AG10803 (cell line): ENCODE measurements at regions not wholly inside any gene's neighbourhood (a gene's known extent, or its start where the extent isn't known, plus 50 kb on each side); places are given as distances from the start of the nearest gene placed in this dataset.

Source experiments
- DNase-seq: peaks from one replicate; pipeline ENCODE4 v3.0.0; 2010; ENCODE audit warnings: low read depth
- H3K4me3 ChIP-seq: 2 replicates; pipeline ENCODE4 v1.5.1; 2011; ENCODE audit warnings: mild to moderate bottlenecking, low read length, control low read depth
- CTCF ChIP-seq: conservative IDR thresholded peaks from 2 replicates; pipeline ENCODE4 v1.5.1; 2011; ENCODE audit warnings: mild to moderate bottlenecking, low read length, control low read depth, inconsistent platforms

GRCh38 chr7:106808967-106809635 lies 56.0 kb upstream of the PIK3CG start:
- DNase-seq: no peak
- no peak for TF ChIP-seq CTCF
- no peak overlapping the region for H3K4me3 ChIP-seq

- no peak overlapping the region for H3K4me3 ChIP-seq
- no peak for DNase-seq
- no peak for TF ChIP-seq CTCF
These were observed 53.6 kb upstream of the PIK3CG start for GRCh38 chr7:106811472-106811871.

- no peak for TF ChIP-seq CTCF
- peak; percentile 5 for DNase-seq
- no peak overlapping the region for H3K4me3 ChIP-seq
These were observed 52.9 kb upstream of the PIK3CG start for GRCh38 chr7:106812027-106812643.

- no peak for TF ChIP-seq CTCF
- no peak overlapping the region for H3K4me3 ChIP-seq
- DNase-seq: peak; percentile 19
These were observed 51.3 kb upstream of the PIK3CG start for GRCh38 chr7:106813705-106814305.

- no peak for TF ChIP-seq CTCF
- H3K4me3 ChIP-seq: no peak overlapping the region
- DNase-seq: no peak
These were observed 50.2 kb upstream of the PIK3CG start for GRCh38 chr7:106814887-106815286.
